ENCODE measurements at regions not wholly inside any gene's neighbourhood (a gene's known extent, or its start where the extent isn't known, plus 50 kb on each side); places are given as distances from the start of the nearest gene placed in this dataset.

- no peak for TF ChIP-seq CTCF (conservative IDR thresholded peaks at IDR 0.05)
- no peak for TF ChIP-seq EZH2 (IDR thresholded peaks at IDR 0.05; ENCODE audit: low read depth)
Observed at GRCh38 chr12:125577334-125577733, 512.1 kb downstream of the AACS start.
